ENCODE measurements at regions not wholly inside any gene's neighbourhood (a gene's known extent, or its start where the extent isn't known, plus 50 kb on each side); places are given as distances from the start of the nearest gene placed in this dataset.

- TF ChIP-seq CTCF (conservative IDR thresholded peaks at IDR 0.05; ENCODE audit: low read length) (no peak), EZH2phosphoT487 (IDR thresholded peaks at IDR 0.05; ENCODE audit: borderline replicate concordance) (no peak)
These were observed 499.4 kb downstream of the NAV3 start for GRCh38 chr12:78330131-78330530.

Measured in Loucy (cell line).